ENCODE measurements at regions not wholly inside any gene's neighbourhood (a gene's known extent, or its start where the extent isn't known, plus 50 kb on each side); places are given as distances from the start of the nearest gene placed in this dataset.

DNA sequence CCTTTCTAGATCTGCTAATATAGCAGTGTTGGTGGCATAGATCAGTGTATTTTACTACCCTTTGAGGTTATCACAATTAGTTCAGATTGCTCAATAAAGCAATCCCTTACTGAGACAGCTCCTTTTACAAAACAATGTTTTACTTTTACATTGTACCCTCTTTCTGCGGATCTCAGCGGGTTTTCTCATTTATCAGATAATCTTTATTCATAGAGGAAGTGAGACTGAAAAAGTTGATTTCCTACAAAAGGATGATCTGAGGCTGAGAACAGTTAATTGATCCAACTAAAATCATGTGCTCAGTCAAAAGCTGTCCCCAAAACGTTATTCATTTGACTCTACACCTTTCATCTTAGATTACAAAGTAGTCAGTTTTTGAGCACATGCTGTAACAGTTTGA lies 2319.9 kb downstream of the LRRC4C start:
- WGBS (ENCODE audit: missing lambda C conversion rate) = 1% methylated on average over 3 of the region's 3 CpGs
- CTCF ChIA-PET = no interaction called here
- POLR2A ChIA-PET = no interaction called here

GRCh38 chr11:39120890-39121289 lies 2338.6 kb downstream of the LRRC4C start:
- FAIRE-seq = no peak

More for the DNA sequence above, 2319.9 kb downstream of the LRRC4C start:
- no peak overlapping the region for H3K27ac ChIP-seq
- no peaks in the 10 kb centered on the region for H3K9me3 ChIP-seq
- no peak for ATAC-seq
- DNase-seq (ENCODE audit: low read depth in 1 of 2, low spot score in 1 of 2) = no peak
- no peak overlapping the region for H3K4me3 ChIP-seq
- no peaks in the 10 kb centered on the region for H3K4me1 ChIP-seq
- no peak for FAIRE-seq
- no peak overlapping the region for H3K4me2 ChIP-seq
- TF ChIP-seq ZNF302 (CRISPR knock-in tag; IDR thresholded peaks at IDR 0.05) = no peak
- TF ChIP-seq HOXA7 (CRISPR knock-in tag; IDR thresholded peaks at IDR 0.05) = no peak
- TF ChIP-seq NR3C1 (IDR thresholded peaks at IDR 0.05) = no peak
- TF ChIP-seq NPAS2 (CRISPR knock-in tag; IDR thresholded peaks at IDR 0.05; ENCODE audit: borderline replicate concordance) = no peak
- no peak for TF ChIP-seq TFCP2L1 (CRISPR knock-in tag; IDR thresholded peaks at IDR 0.05)
- no peak for TF ChIP-seq ZC3H11A (IDR thresholded peaks at IDR 0.05)
- TF ChIP-seq BCL3 (IDR thresholded peaks at IDR 0.05) = no peak

DNA sequence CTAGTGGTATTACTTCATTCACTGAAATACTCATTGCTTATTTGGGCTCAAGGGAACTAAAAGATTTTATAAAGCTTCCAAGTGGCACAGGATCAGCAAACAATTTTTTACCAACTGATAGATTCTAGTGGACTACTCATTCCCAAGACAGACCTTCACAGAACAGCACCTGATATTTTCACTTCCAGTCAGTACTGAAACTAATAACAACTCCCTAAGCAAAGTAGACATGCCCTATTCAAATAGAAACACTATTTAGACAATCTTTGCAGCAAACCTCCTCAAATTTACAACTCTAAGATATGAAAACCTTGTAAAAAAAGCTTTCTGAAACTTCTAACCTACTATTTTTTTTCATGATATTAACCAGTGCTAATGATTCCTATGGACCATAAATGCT lies 2345.8 kb downstream of the LRRC4C start:
- Histone ChIP-seq H3K4me1 (no peaks in the 10 kb centered on the region), H3K4me3 (no peak overlapping the region), H3K27ac (no peak overlapping the region), H3K9me3 (no peaks in the 10 kb centered on the region), H3K4me2 (no peak overlapping the region)
- no peak for FAIRE-seq
- no peak for DNase-seq (ENCODE audit: low read depth in 1 of 2, low spot score in 1 of 2)
- POLR2A ChIA-PET = no interaction called here
- CTCF ChIA-PET = no interaction called here
- TF ChIP-seq POLR2A (IDR thresholded peaks at IDR 0.05; ENCODE audit: low read length) = no peak
- no peak for TF ChIP-seq RCOR1 (IDR thresholded peaks at IDR 0.05; ENCODE audit: low read depth, low read length)
- TF ChIP-seq CBX2 (IDR thresholded peaks at IDR 0.05; ENCODE audit: borderline replicate concordance, low read depth) = no peak
- TF ChIP-seq, protein P1, sequence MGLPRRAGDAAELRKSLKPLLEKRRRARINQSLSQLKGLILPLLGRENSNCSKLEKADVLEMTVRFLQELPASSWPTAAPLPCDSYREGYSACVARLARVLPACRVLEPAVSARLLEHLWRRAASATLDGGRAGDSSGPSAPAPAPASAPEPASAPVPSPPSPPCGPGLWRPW (IDR thresholded peaks at IDR 0.05) = no peak
- TF ChIP-seq HOXB5 (CRISPR knock-in tag; IDR thresholded peaks at IDR 0.05) = no peak
- no peak for TF ChIP-seq CEBPB (IDR thresholded peaks at IDR 0.05)
- no peak for TF ChIP-seq RFX5 (IDR thresholded peaks at IDR 0.05)
- no peak for TF ChIP-seq MYC (IDR thresholded peaks at IDR 0.05; ENCODE audit: borderline replicate concordance, low read length)
- TF ChIP-seq, protein P2, sequence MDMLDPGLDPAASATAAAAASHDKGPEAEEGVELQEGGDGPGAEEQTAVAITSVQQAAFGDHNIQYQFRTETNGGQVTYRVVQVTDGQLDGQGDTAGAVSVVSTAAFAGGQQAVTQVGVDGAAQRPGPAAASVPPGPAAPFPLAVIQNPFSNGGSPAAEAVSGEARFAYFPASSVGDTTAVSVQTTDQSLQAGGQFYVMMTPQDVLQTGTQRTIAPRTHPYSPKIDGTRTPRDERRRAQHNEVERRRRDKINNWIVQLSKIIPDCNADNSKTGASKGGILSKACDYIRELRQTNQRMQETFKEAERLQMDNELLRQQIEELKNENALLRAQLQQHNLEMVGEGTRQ (IDR thresholded peaks at IDR 0.05) = no peak
- TF ChIP-seq SMC3 (IDR thresholded peaks at IDR 0.05) = no peak
- no peak for TF ChIP-seq FOSB (CRISPR knock-in tag; IDR thresholded peaks at IDR 0.05)
- TF ChIP-seq ZC3H11A (IDR thresholded peaks at IDR 0.05) = no peak
- no peak for ATAC-seq

More at GRCh38 chr11:39120890-39121289, 2338.6 kb downstream of the LRRC4C start:
- H3K27ac ChIP-seq = no peak overlapping the region
- DNase-seq (ENCODE audit: low read depth in 1 of 2, low spot score in 1 of 2) (no peak), ATAC-seq (no peak)
- POLR2A ChIA-PET = no interaction called here
- no peak overlapping the region for H3K4me2 ChIP-seq
- H3K4me3 ChIP-seq = no peak overlapping the region
- CTCF ChIA-PET = no interaction called here
- H3K9me3 ChIP-seq = no peaks in the 10 kb centered on the region
- WGBS (ENCODE audit: missing lambda C conversion rate) = 48% methylated on average over 4 of the region's 5 CpGs
- H3K4me1 ChIP-seq = no peaks in the 10 kb centered on the region
- TF ChIP-seq HDAC2 (IDR thresholded peaks at IDR 0.05) = no peak
- TF ChIP-seq CHD4 (IDR thresholded peaks at IDR 0.05; ENCODE audit: borderline replicate concordance) = no peak
- TF ChIP-seq RNF2 (IDR thresholded peaks at IDR 0.05; ENCODE audit: borderline replicate concordance, low read depth) = no peak

GRCh38 chr11:39102236-39102635 lies 2357.2 kb downstream of the LRRC4C start:
- FAIRE-seq = no peak
- no peak overlapping the region for H3K4me2 ChIP-seq
- ChIA-PET CTCF (no interaction called here), POLR2A (no interaction called here)
- H3K4me1 ChIP-seq = no peaks in the 10 kb centered on the region
- H3K9me3 ChIP-seq = 0 out of 3 replicates have a peak, but pooled peaks cover 2% of the 10 kb centered on the region
- WGBS (ENCODE audit: missing lambda C conversion rate) = 32% methylated on average over 2 of the region's 2 CpGs
- no peak overlapping the region for H3K27ac ChIP-seq
- no peak for DNase-seq (ENCODE audit: low read depth in 1 of 2, low spot score in 1 of 2)
- no peak for ATAC-seq
- no peak overlapping the region for H3K4me3 ChIP-seq
- TF ChIP-seq SREBF2 (IDR thresholded peaks at IDR 0.05) (no peak), ELK1 (IDR thresholded peaks at IDR 0.05; ENCODE audit: low read depth, low read length) (no peak), POLR2A (IDR thresholded peaks at IDR 0.05; ENCODE audit: low read length) (no peak), ZFP36 (IDR thresholded peaks at IDR 0.05; ENCODE audit: borderline replicate concordance, partially characterized antibody) (no peak), MAZ (IDR thresholded peaks at IDR 0.05; ENCODE audit: borderline replicate concordance, low read depth, low read length) (no peak), BHLHE40 (IDR thresholded peaks at IDR 0.05; ENCODE audit: low read depth, low read length) (no peak), SMC3 (IDR thresholded peaks at IDR 0.05) (no peak)
